Endothelial cell of umbilical vein (primary cell): ENCODE measurements at regions not wholly inside any gene's neighbourhood (a gene's known extent, or its start where the extent isn't known, plus 50 kb on each side); places are given as distances from the start of the nearest gene placed in this dataset.

Source experiments
- BruUV-seq: library from RNA; stranded (reverse); fragments of 400-500 nt; replicated peaks from 2 replicates; lab custom pipeline; 2021; lab: Mats Ljungman, UMichigan
- CTCF ChIA-PET: fragments of 300-600, 350-600 bp; sonication (Branson Sonifier 250); formaldehyde crosslinking; loops from one replicate; lab custom pipeline; 2021; ENCODE audit warnings: antibody characterized with exemption, inconsistent platforms; lab: Charles Lee
- POLR2A ChIA-PET: fragments of 300-600, 350-600 bp; sonication (Branson Sonifier 250); formaldehyde crosslinking; loops from one replicate; lab custom pipeline; 2021; ENCODE audit warnings: antibody characterized with exemption, inconsistent platforms; lab: Charles Lee
- DNase-seq: peaks from one replicate; pipeline ENCODE4 v3.0.0-alpha.2; 2011; ENCODE audit warnings: low read depth, low spot score
- FAIRE-seq: peaks from 2 replicates; lab custom pipeline; 2011; peaks lifted over from hg19 to GRCh38; lab: Jason Lieb, UNC
- H2AFZ ChIP-seq: 2 replicates; pipeline ENCODE4 v1.6.0; 2012; ENCODE audit warnings: low read depth, low read length, control low read depth, inconsistent platforms
- H3K27ac ChIP-seq: 2 replicates; pipeline ENCODE4 v1.5.1; 2011; ENCODE audit warnings: low read depth, mild to moderate bottlenecking, control low read depth, low read length, moderate library complexity; ENCODE audit not compliant: insufficient read depth
- H3K27me3 ChIP-seq, 2 experiments: 2 replicates each; pipeline versions ENCODE4 v1.6.0 to v1.6.1; 2011; ENCODE audit warnings: low read length in 2 of 2, mixed read lengths in 1 of 2; ENCODE audit not compliant: control insufficient read depth in 2 of 2, insufficient read depth in 2 of 2
- H3K36me3 ChIP-seq, 2 experiments: 2 replicates in 1 of 2; 3 replicates in 1 of 2; pipeline ENCODE4 v1.5.1; 2011; ENCODE audit warnings: low read length in 2 of 2, mild to moderate bottlenecking in 1 of 2, moderate library complexity in 1 of 2; ENCODE audit not compliant: control insufficient read depth in 2 of 2, insufficient read depth in 2 of 2; ENCODE audit errors: extremely low read depth in 1 of 2
- H3K4me1 ChIP-seq: 3 replicates; pipeline ENCODE4 v1.5.1; 2011; ENCODE audit warnings: mild to moderate bottlenecking, low read length; ENCODE audit not compliant: control insufficient read depth, insufficient read depth; ENCODE audit errors: extremely low read depth
- H3K4me2 ChIP-seq: 2 replicates; pipeline ENCODE4 v1.6.1; 2011; ENCODE audit warnings: low read length, control low read depth, mixed read lengths; ENCODE audit not compliant: insufficient read depth
- H3K4me3 ChIP-seq, 3 experiments: fragments of 200-600 bp in 1 of 3; sonication (generic), shearing (Covaris generic) in 1 of 3; replicated peaks in 1 of 3; 2 replicates each; pipeline ENCODE4 v1.5.1; 2011 to 2016; ENCODE audit warnings: control low read depth in 3 of 3, low read length in 3 of 3, mild to moderate bottlenecking in 2 of 3, inconsistent platforms in 1 of 3, low read depth in 1 of 3, moderate library complexity in 1 of 3; ENCODE audit not compliant: insufficient read depth in 1 of 3
- H3K79me2 ChIP-seq: 2 replicates; pipeline ENCODE4 v1.6.0; 2012; ENCODE audit warnings: low read length, inconsistent platforms; ENCODE audit not compliant: control insufficient read depth, insufficient read depth
- H3K9ac ChIP-seq: replicated peaks from 2 replicates; pipeline ENCODE3; 2011; ENCODE audit warnings: low read length, control low read depth; ENCODE audit not compliant: insufficient read depth; ENCODE audit errors: extremely low read depth
- H3K9me1 ChIP-seq: replicated peaks from 3 replicates; pipeline ENCODE4 v1.6.0; 2011; ENCODE audit warnings: mild to moderate bottlenecking, low read length; ENCODE audit not compliant: control insufficient read depth, insufficient read depth; ENCODE audit errors: extremely low read depth
- H3K9me3 ChIP-seq: replicated peaks from 2 replicates; pipeline ENCODE4 v1.5.1; 2012; ENCODE audit warnings: low read length, inconsistent platforms; ENCODE audit not compliant: control insufficient read depth, insufficient read depth
- H4K20me1 ChIP-seq: replicated peaks from 2 replicates; pipeline ENCODE3; 2011; ENCODE audit warnings: mild to moderate bottlenecking, low read length; ENCODE audit not compliant: control insufficient read depth, insufficient read depth; ENCODE audit errors: extremely low read depth
- CTCF ChIP-seq, 2 donors: IDR thresholded peaks; 1 replicate in 1 of 2; 2 replicates in 1 of 2; pipeline ENCODE4 v1.5.1; 2011; ENCODE audit warnings: low read length in 2 of 2, mild to moderate bottlenecking in 2 of 2, moderate library complexity in 2 of 2, control low read depth in 1 of 2, inconsistent platforms in 1 of 2, low read depth in 1 of 2; ENCODE audit not compliant: insufficient read depth in 1 of 2; ENCODE audit errors: extremely low read depth in 1 of 2
- EZH2 ChIP-seq: IDR thresholded peaks from 2 replicates; pipeline ENCODE4 v1.6.1; 2012; ENCODE audit warnings: borderline replicate concordance, low read depth, mild to moderate bottlenecking, moderate library complexity, low read length, inconsistent platforms; ENCODE audit not compliant: severe bottlenecking
- FOS ChIP-seq: IDR thresholded peaks from 2 replicates; pipeline ENCODE4 v1.6.1; 2011; ENCODE audit warnings: mild to moderate bottlenecking, low read length, moderate library complexity, borderline replicate concordance; ENCODE audit not compliant: insufficient read depth
- GATA2 ChIP-seq: IDR thresholded peaks from 2 replicates; pipeline ENCODE4 v1.7.0; 2011; ENCODE audit warnings: low read depth, mild to moderate bottlenecking, moderate library complexity, mixed read lengths, low read length; ENCODE audit not compliant: insufficient read length, insufficient read depth
- JUN ChIP-seq: IDR thresholded peaks from 2 replicates; pipeline ENCODE4 v1.6.1; 2011; ENCODE audit warnings: borderline replicate concordance, low read depth; ENCODE audit not compliant: insufficient read length, insufficient read depth
- MAX ChIP-seq: IDR thresholded peaks from 2 replicates; pipeline ENCODE4 v1.6.1; 2011; ENCODE audit not compliant: insufficient read depth, insufficient read length
- MYC ChIP-seq: IDR thresholded peaks from one replicate; pipeline ENCODE4 v1.6.1; 2011; ENCODE audit warnings: mild to moderate bottlenecking, low read depth, low read length
- POLR2A ChIP-seq: IDR thresholded peaks from 2 replicates; pipeline ENCODE4 v1.6.1; 2012; ENCODE audit warnings: low read depth, mild to moderate bottlenecking, control low read depth, low read length
- POLR2AphosphoS5 ChIP-seq: IDR thresholded peaks from 2 replicates; pipeline ENCODE4 v1.6.1; 2012; ENCODE audit warnings: low read depth, mild to moderate bottlenecking, control low read depth, low read length, moderate library complexity; ENCODE audit not compliant: insufficient read depth
- dilution Hi-C: fragments of 300-500 bp; cut with MboI; formaldehyde crosslinking; loops from one replicate; pipeline ENCODE4 v1.15.0; 2019; ENCODE audit warnings: low sequenced_read_pairs; ENCODE audit not compliant: extremely low pct_ligation_motif_present
- intact Hi-C: fragments of 100-400 bp; cut with micrococcal nuclease; formaldehyde crosslinking; loops from one replicate; pipeline ENCODE4 v1.10.0; 2022

- intact Hi-C loops, result loop anchor here (1.0 kb wide), 6 partner anchors 53 to 258 kb away; no protein-coding TSS in a partner anchor
- H2AFZ ChIP-seq, result no peak overlapping the region
- peak overlapping the region; percentile 31 to 94 (median 89) for H3K4me3 ChIP-seq
- dilution Hi-C loops, result no loop called here
- peak overlapping the region; percentile 89 for H3K4me2 ChIP-seq
- peak overlapping the region; percentile 93 for H3K9ac ChIP-seq
- DNase-seq, result no peak
- no peak for TF ChIP-seq POLR2A
- TF ChIP-seq JUN, result no peak
- no peak for TF ChIP-seq EZH2
- no peak for TF ChIP-seq GATA2
- no peak for TF ChIP-seq POLR2AphosphoS5
- no peak for TF ChIP-seq CTCF (IDR thresholded peaks at IDR 0.05; ENCODE audit: extremely low read depth in 1 of 2, insufficient read depth in 1 of 2, low read depth in 1 of 2, low read length in 2 of 2)
- TF ChIP-seq MYC, result no peak
- TF ChIP-seq FOS, result no peak
- no peak for TF ChIP-seq MAX
- no peaks in the 10 kb centered on the region for H3K36me3 ChIP-seq
- H3K27me3 ChIP-seq, result no peaks in the 10 kb centered on the region
- TSS peak; percentile 79 for BruUV-seq
- H4K20me1 ChIP-seq, result no peaks in the 10 kb centered on the region
- H3K4me1 ChIP-seq, result peaks cover 23% of the 10 kb centered on the region
- peaks cover 32% of the 10 kb centered on the region for H3K79me2 ChIP-seq
- H3K9me3 ChIP-seq, result no peaks in the 10 kb centered on the region
- FAIRE-seq, result no peak
- H3K27ac ChIP-seq, result peak overlapping the region; percentile 91
- POLR2A ChIA-PET, result interaction anchor here (0.5 to 1.3 kb wide), 5 partner anchors 114 to 379 kb away, joined by 3 to 10 read pairs (median 7); no protein-coding TSS in a partner anchor
- H3K9me1 ChIP-seq, result no peaks in the 10 kb centered on the region
- CTCF ChIA-PET, result interaction anchor here (0.7 to 2.3 kb wide), 12 partner anchors 105 to 1160 kb away, joined by 3 to 15 read pairs (median 4); partner anchors contain the start of gene DPYD
Observed at GRCh38 chr1:98210563-98210962, 289.7 kb upstream of the DPYD start.
